ENCODE measurements at regions not wholly inside any gene's neighbourhood (a gene's known extent, or its start where the extent isn't known, plus 50 kb on each side); places are given as distances from the start of the nearest gene placed in this dataset.

- ChIA-PET RAD21 (ENCODE audit: unreplicated experiment) (no interaction called here), CTCF (no interaction called here), POLR2A (no interaction called here), SMC1A (ENCODE audit: uncharacterized antibody, unreplicated experiment) (no interaction called here)
- H2AFZ ChIP-seq (ENCODE audit: control insufficient read depth, low read depth, low read length) = no peak overlapping the region; the same call in 1 of the 2 replicates
- intact Hi-C loops (cut with micrococcal nuclease; ENCODE audit: unreplicated experiment) (no loop called here), in situ Hi-C loops (cut with MboI) (no loop called here)
- no peak for DNase-seq (ENCODE audit: low read depth, low spot score)
- H3K27ac ChIP-seq (ENCODE audit: control insufficient read depth, insufficient read depth) = no peak overlapping the region
- FAIRE-seq = peak; percentile 49
- no peak overlapping the region for H3K4me3 ChIP-seq
- H3K9ac ChIP-seq (ENCODE audit: control insufficient read depth, insufficient read depth, low read length) = no peak overlapping the region
- peak; percentile 82 for ATAC-seq
- TF ChIP-seq RAD21 (IDR thresholded peaks at IDR 0.05; ENCODE audit: insufficient read depth, low read depth, low read length) = peak; percentile 49
- TF ChIP-seq, protein P1, sequence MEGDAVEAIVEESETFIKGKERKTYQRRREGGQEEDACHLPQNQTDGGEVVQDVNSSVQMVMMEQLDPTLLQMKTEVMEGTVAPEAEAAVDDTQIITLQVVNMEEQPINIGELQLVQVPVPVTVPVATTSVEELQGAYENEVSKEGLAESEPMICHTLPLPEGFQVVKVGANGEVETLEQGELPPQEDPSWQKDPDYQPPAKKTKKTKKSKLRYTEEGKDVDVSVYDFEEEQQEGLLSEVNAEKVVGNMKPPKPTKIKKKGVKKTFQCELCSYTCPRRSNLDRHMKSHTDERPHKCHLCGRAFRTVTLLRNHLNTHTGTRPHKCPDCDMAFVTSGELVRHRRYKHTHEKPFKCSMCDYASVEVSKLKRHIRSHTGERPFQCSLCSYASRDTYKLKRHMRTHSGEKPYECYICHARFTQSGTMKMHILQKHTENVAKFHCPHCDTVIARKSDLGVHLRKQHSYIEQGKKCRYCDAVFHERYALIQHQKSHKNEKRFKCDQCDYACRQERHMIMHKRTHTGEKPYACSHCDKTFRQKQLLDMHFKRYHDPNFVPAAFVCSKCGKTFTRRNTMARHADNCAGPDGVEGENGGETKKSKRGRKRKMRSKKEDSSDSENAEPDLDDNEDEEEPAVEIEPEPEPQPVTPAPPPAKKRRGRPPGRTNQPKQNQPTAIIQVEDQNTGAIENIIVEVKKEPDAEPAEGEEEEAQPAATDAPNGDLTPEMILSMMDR (IDR thresholded peaks at IDR 0.05 in 2 of 3, conservative IDR thresholded peaks at IDR 0.05 in 1 of 3; ENCODE audit: control insufficient read depth in 2 of 3, extremely low read depth in 1 of 3, insufficient read depth in 1 of 3, low read depth in 3 of 3, low read length in 3 of 3) = peak in 2 of 3 experiments; percentile 22 to 29; a peak in 3 of 6 replicates
- no peak for TF ChIP-seq CUX1 (IDR thresholded peaks at IDR 0.05; ENCODE audit: insufficient replicate concordance, low read depth, low read length)
- no peaks in the 10 kb centered on the region for H3K9me3 ChIP-seq (replicated peaks; ENCODE audit: control insufficient read depth, insufficient read depth, low read length)
- no peaks in the 10 kb centered on the region for H3K27me3 ChIP-seq (replicated peaks in 1 of 2; ENCODE audit: control insufficient read depth in 2 of 2, insufficient read depth in 2 of 2, low read length in 1 of 2)
- BruUV-seq (replicated peaks) = no TSS peak
- 20% methylated on average over 5 of the region's 5 CpGs for WGBS (ENCODE audit: insufficient coverage, insufficient replicate concordance, low lambda C conversion rate, missing lambda C conversion rate)
- H3K4me2 ChIP-seq (ENCODE audit: control insufficient read depth, insufficient read depth) = no peak overlapping the region
- no peaks in the 10 kb centered on the region for H4K20me1 ChIP-seq (ENCODE audit: control insufficient read depth, insufficient read depth)
- H3K36me3 ChIP-seq (ENCODE audit: control insufficient read depth in 2 of 2, insufficient read depth in 2 of 2, low read length in 1 of 2) = no peaks in the 10 kb centered on the region
- H3K4me1 ChIP-seq (ENCODE audit: control insufficient read depth, insufficient read depth, low read length) = no peaks in the 10 kb centered on the region; the same call in none of the 2 replicates
- H3K79me2 ChIP-seq (ENCODE audit: control insufficient read depth, insufficient read depth, low read length) = no peaks in the 10 kb centered on the region
Measured at GRCh38 chr5:96256795-96257470, 176.1 kb downstream of the PCSK1 start.
